Dermis blood vessel endothelial cell (primary cell): ENCODE measurements at regions not wholly inside any gene's neighbourhood (a gene's known extent, or its start where the extent isn't known, plus 50 kb on each side); places are given as distances from the start of the nearest gene placed in this dataset.

Source experiments
- DNase-seq: peaks from one replicate; pipeline ENCODE4 v3.0.0; 2010

DNA sequence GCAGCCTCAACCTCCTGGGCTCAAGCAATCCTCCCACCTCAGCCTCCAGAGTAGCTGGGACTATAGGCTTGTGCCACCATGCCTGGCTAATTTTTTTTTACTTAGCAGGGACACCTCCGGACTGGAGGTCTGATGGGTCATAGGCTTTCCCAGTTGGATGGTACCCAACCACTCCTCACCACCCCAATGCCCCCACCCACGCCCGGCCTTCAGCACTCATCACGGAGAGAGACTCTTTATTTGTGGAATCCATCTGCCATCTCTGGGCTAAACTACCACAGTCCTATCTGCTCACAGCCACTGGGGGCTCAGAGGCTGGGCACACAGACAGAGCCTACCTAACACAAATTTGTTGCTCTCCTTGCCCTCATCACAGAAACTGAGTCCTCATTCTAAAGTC lies 58.3 kb upstream of the STXBP1 start:
- DNase-seq: no peak

GRCh38 chr9:127554966-127555839 lies 56.9 kb upstream of the STXBP1 start:
- peak; percentile 65 for DNase-seq

- peak; percentile 91 for DNase-seq
These were observed 55.9 kb upstream of the STXBP1 start for GRCh38 chr9:127555840-127556820.

DNA sequence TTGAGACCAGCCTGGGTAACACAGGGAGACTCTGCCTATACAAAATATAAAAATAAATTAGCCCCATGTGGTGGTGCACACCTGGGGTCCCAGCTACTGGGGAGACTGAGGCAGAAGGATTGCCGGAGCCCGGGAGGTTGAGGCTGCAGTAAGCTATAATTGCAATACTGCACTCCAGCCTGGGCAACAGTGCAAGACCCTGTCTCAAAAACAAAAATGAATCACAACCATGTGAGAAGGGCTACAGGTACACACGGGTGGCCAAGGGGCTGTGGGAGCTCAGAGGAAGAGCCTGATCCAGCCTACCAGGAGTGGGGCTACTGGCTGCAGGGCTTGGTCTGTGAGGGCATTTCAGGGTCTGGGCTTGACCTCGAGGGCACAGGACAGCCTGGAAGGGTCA lies 55.2 kb upstream of the STXBP1 start:
- no peak for DNase-seq

- peak; percentile 43 for DNase-seq
These were observed 54.6 kb upstream of the STXBP1 start for GRCh38 chr9:127557466-127557869.

DNA sequence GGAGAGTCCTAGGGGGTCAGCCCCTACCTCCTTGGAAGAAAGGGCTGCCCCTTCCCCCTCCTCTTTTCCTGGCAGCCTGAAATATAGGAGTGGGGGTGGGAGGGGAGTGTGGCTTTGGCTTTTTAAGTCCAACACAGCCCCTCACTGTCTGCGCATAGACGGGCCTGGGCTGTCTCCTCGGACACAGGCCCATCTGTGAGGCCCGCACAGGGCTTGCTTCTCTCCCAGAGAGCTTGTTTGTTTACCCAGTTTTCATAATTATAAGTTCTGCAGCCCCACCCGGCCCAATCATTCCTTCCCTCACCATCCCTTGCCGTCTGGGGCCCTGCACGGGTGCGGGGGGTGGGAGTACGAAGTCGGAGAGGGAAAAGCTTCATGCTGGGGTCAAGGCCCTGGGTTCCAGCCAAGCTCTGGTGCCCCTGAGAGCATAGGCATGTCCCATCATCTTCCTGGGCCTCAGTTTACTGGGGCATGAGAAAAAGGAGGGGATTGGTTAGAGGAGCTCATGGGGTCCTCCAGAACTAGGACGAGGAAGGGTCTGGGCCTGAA lies 54.0 kb upstream of the STXBP1 start:
- no peak for DNase-seq

DNA sequence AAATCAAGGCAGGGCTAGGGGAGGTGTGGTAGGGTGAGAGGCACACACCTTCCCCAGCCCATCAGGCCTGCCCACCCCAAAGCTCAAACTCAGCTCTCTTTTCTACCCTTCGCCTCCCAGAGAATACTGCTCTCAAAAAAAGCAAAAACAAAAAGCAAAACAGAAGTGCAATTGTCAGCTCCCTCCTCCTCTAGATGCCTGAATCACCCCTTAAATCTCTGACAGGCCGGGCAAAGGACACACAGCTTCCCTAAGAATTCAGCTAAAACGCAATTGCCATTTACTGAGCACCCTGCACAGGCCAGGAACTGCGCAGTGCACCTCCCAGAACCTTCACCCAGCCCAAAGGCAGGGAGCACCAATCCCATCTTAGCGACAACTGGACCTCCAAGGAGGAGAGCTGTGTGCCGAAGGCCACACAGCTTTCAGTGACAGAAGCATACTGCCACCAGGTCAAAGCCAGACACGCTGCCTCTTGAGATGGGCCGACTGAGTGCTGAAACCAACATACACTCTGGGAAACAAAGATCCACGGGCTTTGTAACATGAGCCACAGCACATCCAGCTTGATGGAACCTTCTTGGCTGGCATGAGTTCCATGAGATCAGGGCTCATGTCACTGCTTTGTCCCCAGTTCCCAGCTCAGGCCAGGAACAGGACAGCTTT lies 53.4 kb upstream of the STXBP1 start:
- no peak for DNase-seq

DNA sequence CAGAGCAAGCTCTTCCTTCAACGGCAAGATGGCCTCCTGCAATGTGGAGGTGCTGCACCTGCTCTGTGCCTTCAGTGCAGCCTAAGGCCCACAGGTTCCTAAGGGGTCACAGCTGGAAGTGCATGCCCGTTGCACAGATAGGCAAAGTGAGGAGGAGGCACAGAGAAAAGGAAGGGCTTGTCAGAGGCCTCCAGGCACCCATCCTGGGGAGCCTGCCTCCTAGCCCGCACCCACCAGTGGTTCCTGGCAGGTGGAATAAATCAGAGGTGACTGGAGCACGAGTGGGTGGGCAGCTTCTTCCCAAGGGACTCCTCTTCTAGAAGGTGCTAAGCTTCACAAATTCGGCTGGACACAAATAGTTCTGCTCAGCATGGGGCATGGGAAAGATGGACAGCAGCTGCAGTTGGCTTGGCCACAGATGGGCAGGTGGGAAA lies 52.8 kb upstream of the STXBP1 start:
- DNase-seq: no peak

- DNase-seq: peak; percentile 90
These were observed 50.4 kb upstream of the STXBP1 start for GRCh38 chr9:127561491-127562278.
